ENCODE measurements at regions not wholly inside any gene's neighbourhood (a gene's known extent, or its start where the extent isn't known, plus 50 kb on each side); places are given as distances from the start of the nearest gene placed in this dataset.
"Not testable (repeated sequence)": the region's sequence is repeated elsewhere in the genome, so short reads cannot be mapped to it uniquely, and the experiment has no call there.

GRCh38 chr4:34502086-34502485 lies 1742.2 kb downstream of the ARAP2 start:
- in situ Hi-C loops (cut with MboI): no loop called here
- H3K4me3 ChIP-seq: no peak overlapping the region
- no peak overlapping the region for H2AFZ ChIP-seq
- no peaks in the 10 kb centered on the region for H4K20me1 ChIP-seq (ENCODE audit: insufficient read depth)
- H3K9me2 ChIP-seq (ENCODE audit: insufficient read depth): no peaks in the 10 kb centered on the region
- DNase-seq: no peak
- H3K27ac ChIP-seq: no peak overlapping the region
- no peaks in the 10 kb centered on the region for H3F3A ChIP-seq (ENCODE audit: insufficient read depth)
- no peak overlapping the region for H3K9ac ChIP-seq
- 12 to 21% methylated on average over 2 of the region's 2 CpGs for WGBS, 2 experiments (ENCODE audit: low coverage in 1 of 2, low lambda C conversion rate in 2 of 2, missing lambda C conversion rate in 2 of 2)
- H3K4me1 ChIP-seq (ENCODE audit: insufficient read depth): no peaks in the 10 kb centered on the region
- H3K4me2 ChIP-seq (ENCODE audit: unreplicated experiment): no peak overlapping the region
- no peaks in the 10 kb centered on the region for H3K79me2 ChIP-seq (ENCODE audit: insufficient read depth)
- no peaks in the 10 kb centered on the region for H3K36me3 ChIP-seq (ENCODE audit: low read depth)
- H3K9me3 ChIP-seq (ENCODE audit: low read depth): peaks cover 6% of the 10 kb centered on the region
- no peaks in the 10 kb centered on the region for H3K27me3 ChIP-seq (replicated peaks; ENCODE audit: insufficient read depth)
- TF ChIP-seq EZH2 (IDR thresholded peaks at IDR 0.05; ENCODE audit: insufficient read depth, poor library complexity, severe bottlenecking) (no peak), EZH2phosphoT487 (IDR thresholded peaks at IDR 0.05; ENCODE audit: insufficient read depth, low read depth) (no peak)

GRCh38 chr4:34504731-34505130 lies 1739.6 kb downstream of the ARAP2 start:
- H4K20me1 ChIP-seq (ENCODE audit: insufficient read depth): not testable (repeated sequence)

GRCh38 chr4:34506511-34507092 lies 1737.7 kb downstream of the ARAP2 start:
- H3K27ac ChIP-seq; H3K9me2 ChIP-seq (ENCODE audit: insufficient read depth); H3K4me2 ChIP-seq (ENCODE audit: unreplicated experiment); in situ Hi-C loops (cut with MboI); H2AFZ ChIP-seq; H3K9me3 ChIP-seq (ENCODE audit: low read depth); H3F3A ChIP-seq (ENCODE audit: insufficient read depth); H4K20me1 ChIP-seq (ENCODE audit: insufficient read depth); H3K27me3 ChIP-seq (replicated peaks; ENCODE audit: insufficient read depth); H3K79me2 ChIP-seq (ENCODE audit: insufficient read depth); H3K4me3 ChIP-seq; DNase-seq; H3K9ac ChIP-seq; H3K4me1 ChIP-seq (ENCODE audit: insufficient read depth); H3K36me3 ChIP-seq (ENCODE audit: low read depth): not testable (repeated sequence)
- WGBS, 2 experiments (ENCODE audit: low coverage in 1 of 2, low lambda C conversion rate in 2 of 2, missing lambda C conversion rate in 2 of 2): 58 to 70% methylated on average over 20 to 24 of the region's 26 CpGs

More at GRCh38 chr4:34504731-34505130, 1739.6 kb downstream of the ARAP2 start:
- H3F3A ChIP-seq (ENCODE audit: insufficient read depth); H3K4me2 ChIP-seq (ENCODE audit: unreplicated experiment); H3K27ac ChIP-seq; H3K9me3 ChIP-seq (ENCODE audit: low read depth); in situ Hi-C loops (cut with MboI); H3K9ac ChIP-seq; H3K79me2 ChIP-seq (ENCODE audit: insufficient read depth); DNase-seq; H3K36me3 ChIP-seq (ENCODE audit: low read depth); H3K9me2 ChIP-seq (ENCODE audit: insufficient read depth); H3K4me1 ChIP-seq (ENCODE audit: insufficient read depth); H2AFZ ChIP-seq; H3K27me3 ChIP-seq (replicated peaks; ENCODE audit: insufficient read depth); H3K4me3 ChIP-seq: not testable (repeated sequence)
- WGBS, 2 experiments (ENCODE audit: low coverage in 1 of 2, low lambda C conversion rate in 2 of 2, missing lambda C conversion rate in 2 of 2): 34 to 43% methylated on average over 2 of the region's 2 CpGs

GRCh38 chr4:34512616-34513015 lies 1731.7 kb downstream of the ARAP2 start:
- Histone ChIP-seq H3K4me2 (ENCODE audit: unreplicated experiment) (no peak overlapping the region), H3K4me3 (no peak overlapping the region), H3K79me2 (ENCODE audit: insufficient read depth) (no peaks in the 10 kb centered on the region), H3K27ac (no peak overlapping the region), H3K9me2 (ENCODE audit: insufficient read depth) (no peaks in the 10 kb centered on the region), H2AFZ (no peak overlapping the region), H3F3A (ENCODE audit: insufficient read depth) (no peaks in the 10 kb centered on the region), H3K27me3 (replicated peaks; ENCODE audit: insufficient read depth) (no peaks in the 10 kb centered on the region), H3K36me3 (ENCODE audit: low read depth) (no peaks in the 10 kb centered on the region), H3K4me1 (ENCODE audit: insufficient read depth) (no peaks in the 10 kb centered on the region), H3K9ac (no peak overlapping the region), H4K20me1 (ENCODE audit: insufficient read depth) (no peaks in the 10 kb centered on the region), H3K9me3 (ENCODE audit: low read depth) (no peaks in the 10 kb centered on the region)
- no peak for DNase-seq
- in situ Hi-C loops (cut with MboI): no loop called here
- no peak for TF ChIP-seq EZH2 (IDR thresholded peaks at IDR 0.05; ENCODE audit: insufficient read depth, poor library complexity, severe bottlenecking)
- no peak for TF ChIP-seq EZH2phosphoT487 (IDR thresholded peaks at IDR 0.05; ENCODE audit: insufficient read depth, low read depth)

- Histone ChIP-seq H3F3A (ENCODE audit: insufficient read depth) (no peaks in the 10 kb centered on the region), H3K9ac (no peak overlapping the region), H3K27me3 (replicated peaks; ENCODE audit: insufficient read depth) (no peaks in the 10 kb centered on the region), H3K4me1 (ENCODE audit: insufficient read depth) (no peaks in the 10 kb centered on the region), H3K9me2 (ENCODE audit: insufficient read depth) (no peaks in the 10 kb centered on the region), H3K79me2 (ENCODE audit: insufficient read depth) (no peaks in the 10 kb centered on the region), H3K4me3 (no peak overlapping the region), H3K4me2 (ENCODE audit: unreplicated experiment) (no peak overlapping the region), H3K9me3 (ENCODE audit: low read depth) (no peaks in the 10 kb centered on the region), H4K20me1 (ENCODE audit: insufficient read depth) (no peaks in the 10 kb centered on the region), H2AFZ (no peak overlapping the region), H3K36me3 (ENCODE audit: low read depth) (no peaks in the 10 kb centered on the region), H3K27ac (no peak overlapping the region)
- TF ChIP-seq EZH2phosphoT487 (IDR thresholded peaks at IDR 0.05; ENCODE audit: insufficient read depth, low read depth) (no peak), EZH2 (IDR thresholded peaks at IDR 0.05; ENCODE audit: insufficient read depth, poor library complexity, severe bottlenecking) (no peak)
- no peak for DNase-seq
- in situ Hi-C loops (cut with MboI): no loop called here
- WGBS, 2 experiments (ENCODE audit: low coverage in 1 of 2, low lambda C conversion rate in 2 of 2, missing lambda C conversion rate in 2 of 2): 52 to 61% methylated on average over 3 of the region's 3 CpGs
These were observed 1727.8 kb downstream of the ARAP2 start for GRCh38 chr4:34516524-34516923.
